ENCODE measurements at regions not wholly inside any gene's neighbourhood (a gene's known extent, or its start where the extent isn't known, plus 50 kb on each side); places are given as distances from the start of the nearest gene placed in this dataset.

- TF ChIP-seq, protein P1, sequence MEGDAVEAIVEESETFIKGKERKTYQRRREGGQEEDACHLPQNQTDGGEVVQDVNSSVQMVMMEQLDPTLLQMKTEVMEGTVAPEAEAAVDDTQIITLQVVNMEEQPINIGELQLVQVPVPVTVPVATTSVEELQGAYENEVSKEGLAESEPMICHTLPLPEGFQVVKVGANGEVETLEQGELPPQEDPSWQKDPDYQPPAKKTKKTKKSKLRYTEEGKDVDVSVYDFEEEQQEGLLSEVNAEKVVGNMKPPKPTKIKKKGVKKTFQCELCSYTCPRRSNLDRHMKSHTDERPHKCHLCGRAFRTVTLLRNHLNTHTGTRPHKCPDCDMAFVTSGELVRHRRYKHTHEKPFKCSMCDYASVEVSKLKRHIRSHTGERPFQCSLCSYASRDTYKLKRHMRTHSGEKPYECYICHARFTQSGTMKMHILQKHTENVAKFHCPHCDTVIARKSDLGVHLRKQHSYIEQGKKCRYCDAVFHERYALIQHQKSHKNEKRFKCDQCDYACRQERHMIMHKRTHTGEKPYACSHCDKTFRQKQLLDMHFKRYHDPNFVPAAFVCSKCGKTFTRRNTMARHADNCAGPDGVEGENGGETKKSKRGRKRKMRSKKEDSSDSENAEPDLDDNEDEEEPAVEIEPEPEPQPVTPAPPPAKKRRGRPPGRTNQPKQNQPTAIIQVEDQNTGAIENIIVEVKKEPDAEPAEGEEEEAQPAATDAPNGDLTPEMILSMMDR (tag by site-specific recombination; IDR thresholded peaks at IDR 0.05): no peak
- no peak for TF ChIP-seq ZNF140 (tag by site-specific recombination; IDR thresholded peaks at IDR 0.05)
These were observed 252.4 kb upstream of the CPEB2 start for GRCh38 chr4:14749910-14750309.

All from HEK293 (cell line).